Effector CD4-positive, alpha-beta T cell (primary cell): ENCODE measurements at regions not wholly inside any gene's neighbourhood (a gene's known extent, or its start where the extent isn't known, plus 50 kb on each side); places are given as distances from the start of the nearest gene placed in this dataset.
"Not testable (repeated sequence)": the region's sequence is repeated elsewhere in the genome, so short reads cannot be mapped to it uniquely, and the experiment has no call there.

Source experiments
- DNase-seq: peaks from one replicate; pipeline ENCODE4 v3.0.0-alpha.2; 2020

- DNase-seq = not testable (repeated sequence)
Measured at GRCh38 chr1:120668187-120668586, 55.6 kb upstream of the NBPF26 start.
